ENCODE measurements at regions not wholly inside any gene's neighbourhood (a gene's known extent, or its start where the extent isn't known, plus 50 kb on each side); places are given as distances from the start of the nearest gene placed in this dataset.

DNA sequence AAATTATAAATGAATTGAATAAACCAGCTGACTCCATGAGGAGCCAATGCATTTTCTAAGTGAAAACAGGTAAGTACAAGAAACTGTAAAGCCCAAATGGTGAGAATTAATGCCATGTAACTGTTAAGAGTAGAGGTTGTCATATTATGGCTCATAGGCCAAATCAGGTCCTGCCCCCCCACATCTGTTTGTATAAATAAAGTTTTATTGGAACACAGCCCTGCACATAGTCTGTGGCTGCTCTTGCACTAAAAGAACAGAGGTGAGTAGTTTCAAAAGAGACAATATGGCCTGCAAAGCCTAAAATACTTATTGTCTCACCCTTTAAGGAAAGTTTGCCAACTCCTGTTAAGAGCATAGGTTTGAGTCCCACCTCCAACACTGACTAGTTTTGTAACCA lies 140.5 kb upstream of the SRRM4 start:
- no peaks in the 10 kb centered on the region for H3K4me1 ChIP-seq
- TF ChIP-seq, protein P1, sequence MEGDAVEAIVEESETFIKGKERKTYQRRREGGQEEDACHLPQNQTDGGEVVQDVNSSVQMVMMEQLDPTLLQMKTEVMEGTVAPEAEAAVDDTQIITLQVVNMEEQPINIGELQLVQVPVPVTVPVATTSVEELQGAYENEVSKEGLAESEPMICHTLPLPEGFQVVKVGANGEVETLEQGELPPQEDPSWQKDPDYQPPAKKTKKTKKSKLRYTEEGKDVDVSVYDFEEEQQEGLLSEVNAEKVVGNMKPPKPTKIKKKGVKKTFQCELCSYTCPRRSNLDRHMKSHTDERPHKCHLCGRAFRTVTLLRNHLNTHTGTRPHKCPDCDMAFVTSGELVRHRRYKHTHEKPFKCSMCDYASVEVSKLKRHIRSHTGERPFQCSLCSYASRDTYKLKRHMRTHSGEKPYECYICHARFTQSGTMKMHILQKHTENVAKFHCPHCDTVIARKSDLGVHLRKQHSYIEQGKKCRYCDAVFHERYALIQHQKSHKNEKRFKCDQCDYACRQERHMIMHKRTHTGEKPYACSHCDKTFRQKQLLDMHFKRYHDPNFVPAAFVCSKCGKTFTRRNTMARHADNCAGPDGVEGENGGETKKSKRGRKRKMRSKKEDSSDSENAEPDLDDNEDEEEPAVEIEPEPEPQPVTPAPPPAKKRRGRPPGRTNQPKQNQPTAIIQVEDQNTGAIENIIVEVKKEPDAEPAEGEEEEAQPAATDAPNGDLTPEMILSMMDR (IDR thresholded peaks at IDR 0.05) = no peak
- TF ChIP-seq POLR2A (IDR thresholded peaks at IDR 0.05) = no peak
- H3K9me3 ChIP-seq = no peaks in the 10 kb centered on the region
- H3K27ac ChIP-seq = no peak overlapping the region
- intact Hi-C loops (cut with DNase I) = no loop called here
- no peak for DNase-seq
- ATAC-seq = no peak
- H3K27me3 ChIP-seq = peaks cover 0 to 9% (median 0%) of the 10 kb centered on the region in 9 donors
- no peak overlapping the region for H3K4me3 ChIP-seq
- no peaks in the 10 kb centered on the region for H3K36me3 ChIP-seq

DNA sequence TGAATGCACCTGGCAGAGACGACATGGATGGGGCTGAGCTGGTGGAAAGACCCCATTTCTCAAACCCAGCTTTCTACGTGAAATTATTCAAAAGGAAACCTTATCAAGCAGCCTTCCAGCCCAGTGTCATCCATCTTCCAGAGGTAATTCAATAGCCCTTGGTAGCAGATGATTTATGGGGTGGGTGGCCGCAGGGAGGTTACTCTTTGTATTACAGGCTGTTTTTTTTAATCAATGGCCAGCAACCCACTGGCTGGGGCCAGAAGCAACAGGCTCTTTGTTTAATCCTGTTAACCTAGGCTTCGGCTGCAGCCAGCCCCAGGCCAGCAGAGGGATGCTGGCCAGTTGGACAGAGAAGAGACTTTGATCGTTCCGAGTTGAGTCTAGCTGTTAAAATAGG lies 139.8 kb upstream of the SRRM4 start:
- H3K27me3 ChIP-seq = peaks cover 0 to 9% (median 0%) of the 10 kb centered on the region in 9 donors
- no peaks in the 10 kb centered on the region for H3K9me3 ChIP-seq
- H3K27ac ChIP-seq = no peak overlapping the region
- no peaks in the 10 kb centered on the region for H3K36me3 ChIP-seq
- ATAC-seq (no peak), DNase-seq (no peak)
- intact Hi-C loops (cut with DNase I) = no loop called here
- no peak overlapping the region for H3K4me3 ChIP-seq
- H3K4me1 ChIP-seq = no peaks in the 10 kb centered on the region
- no peak for TF ChIP-seq POLR2A (IDR thresholded peaks at IDR 0.05)
- TF ChIP-seq, protein P1 (IDR thresholded peaks at IDR 0.05) = no peak
- WGBS, 4 donors = 34 to 58% (median 48%) methylated on average over 6 of the region's 6 CpGs

DNA sequence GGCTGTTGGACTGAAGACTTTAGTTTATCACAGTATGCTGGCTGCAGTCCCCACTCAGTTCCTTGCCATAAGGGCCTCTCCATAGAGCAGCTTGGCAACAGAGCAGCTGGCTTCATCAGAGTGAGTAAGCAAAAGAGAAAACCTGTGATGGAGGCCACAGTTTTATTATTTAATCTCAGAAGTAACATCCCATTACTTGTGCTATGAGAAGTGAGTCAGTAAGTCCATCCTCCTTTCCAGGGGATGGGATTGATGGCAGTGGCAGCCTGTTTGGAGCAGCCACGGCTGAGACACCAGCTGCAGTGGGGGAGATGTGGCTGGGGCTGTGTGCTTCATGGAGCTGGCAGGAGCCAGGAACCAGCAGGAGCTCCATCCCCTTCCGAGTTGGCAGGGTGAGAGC lies 138.5 kb upstream of the SRRM4 start:
- intact Hi-C loops (cut with DNase I) = no loop called here
- H3K9me3 ChIP-seq = no peaks in the 10 kb centered on the region
- no peaks in the 10 kb centered on the region for H3K36me3 ChIP-seq
- H3K27me3 ChIP-seq = peaks cover 0 to 12% (median 0%) of the 10 kb centered on the region in 9 donors
- H3K4me3 ChIP-seq = no peak overlapping the region
- DNase-seq (no peak), ATAC-seq (no peak)
- no peaks in the 10 kb centered on the region for H3K4me1 ChIP-seq
- 40 to 89% (median 63%) methylated on average over 1 to 2 of the region's 2 CpGs for WGBS, 4 donors
- H3K27ac ChIP-seq = no peak overlapping the region
- TF ChIP-seq, protein P1 (IDR thresholded peaks at IDR 0.05) = no peak
- TF ChIP-seq POLR2A (IDR thresholded peaks at IDR 0.05) = no peak

DNA sequence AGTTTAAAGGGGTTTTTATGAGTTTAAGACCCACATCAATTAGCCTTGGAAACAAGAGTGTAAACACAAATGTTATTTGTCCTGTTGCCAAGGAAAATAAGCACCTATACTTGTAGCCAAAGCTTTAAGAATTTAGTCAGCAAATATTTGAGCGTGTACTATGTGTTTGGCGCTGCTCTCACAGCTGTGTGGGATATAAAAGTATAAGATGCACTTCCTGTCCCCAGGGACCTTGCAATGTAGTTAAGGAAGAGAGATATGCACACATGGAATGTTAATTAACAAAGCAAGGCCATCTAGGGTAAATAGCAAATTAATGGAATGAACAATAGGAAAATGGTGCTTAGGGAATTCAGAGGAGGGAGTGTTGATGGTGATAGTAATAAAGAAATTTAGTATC lies 134.9 kb upstream of the SRRM4 start:
- intact Hi-C loops (cut with DNase I) = no loop called here
- H3K9me3 ChIP-seq = no peaks in the 10 kb centered on the region
- TF ChIP-seq, protein P1 (IDR thresholded peaks at IDR 0.05) = no peak
- TF ChIP-seq POLR2A (IDR thresholded peaks at IDR 0.05) = no peak
- H3K4me1 ChIP-seq = no peaks in the 10 kb centered on the region
- WGBS, 4 donors = 35 to 49% (median 41%) methylated on average over 2 of the region's 2 CpGs
- H3K27me3 ChIP-seq = peaks cover 0 to 27% (median 0%) of the 10 kb centered on the region in 9 donors
- no peak overlapping the region for H3K27ac ChIP-seq
- DNase-seq (no peak), ATAC-seq (no peak)
- H3K36me3 ChIP-seq = no peaks in the 10 kb centered on the region
- no peak overlapping the region for H3K4me3 ChIP-seq
